ENCODE measurements at regions not wholly inside any gene's neighbourhood (a gene's known extent, or its start where the extent isn't known, plus 50 kb on each side); places are given as distances from the start of the nearest gene placed in this dataset.

DNA sequence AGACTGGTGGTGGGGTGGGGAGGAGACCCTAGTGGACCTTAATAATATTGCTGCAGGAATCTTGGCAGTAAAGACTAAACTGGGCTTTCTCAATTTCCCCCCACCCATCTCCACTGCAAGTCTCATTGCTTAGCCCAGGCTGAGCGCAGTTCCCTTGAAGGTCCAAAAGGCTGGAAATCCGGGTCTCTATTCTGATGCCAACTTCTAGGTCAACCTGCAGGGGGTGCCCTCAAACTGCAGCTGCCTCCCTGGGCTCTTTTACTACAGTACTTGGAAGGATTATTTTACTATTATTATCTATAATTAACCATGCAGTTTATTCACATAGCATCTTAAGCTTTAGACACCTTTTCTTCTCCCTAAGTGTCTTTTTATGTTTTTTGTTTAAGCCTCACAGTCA lies 85.4 kb upstream of the WARS2 start:
- H3K36me3 ChIP-seq (ENCODE audit: control insufficient read depth in 2 of 2, extremely low read depth in 1 of 2, insufficient read depth in 1 of 2, low read length in 1 of 2) = no peaks in the 10 kb centered on the region
- WGBS (ENCODE audit: insufficient coverage) = no CpG with 5 or more reads among the region's 2 CpGs
- H3K4me1 ChIP-seq (ENCODE audit: control insufficient read depth in 1 of 2, extremely low read depth in 1 of 2, insufficient read depth in 2 of 2, low read length in 2 of 2) = no peaks in the 10 kb centered on the region
- no peak for ATAC-seq (replicated peaks in 1 of 4)
- no peaks in the 10 kb centered on the region for H3K27me3 Mint-ChIP-seq
- H3K27me3 ChIP-seq (replicated peaks in 1 of 2; ENCODE audit: control insufficient read depth in 2 of 2, extremely low read depth in 1 of 2, insufficient read depth in 2 of 2, low read length in 1 of 2) = no peaks in the 10 kb centered on the region
- H3K27ac Mint-ChIP-seq = no peak overlapping the region
- CTCF ChIA-PET = no interaction called here
- no peak overlapping the region for H3K4me3 ChIP-seq (ENCODE audit: control insufficient read depth in 1 of 2, extremely low read depth in 1 of 2, low read length in 1 of 2)
- peaks cover 13% of the 10 kb centered on the region for H3K36me3 Mint-ChIP-seq
- DNase-seq = no peak
- no peaks in the 10 kb centered on the region for H3K9me3 Mint-ChIP-seq
- POLR2A ChIA-PET = no interaction called here
- H3K4me3 Mint-ChIP-seq = no peak overlapping the region
- H3K4me1 Mint-ChIP-seq = no peaks in the 10 kb centered on the region
- no peak overlapping the region for H3K27ac ChIP-seq (ENCODE audit: low read length)
- H3K9me3 ChIP-seq = no peaks in the 10 kb centered on the region

DNA sequence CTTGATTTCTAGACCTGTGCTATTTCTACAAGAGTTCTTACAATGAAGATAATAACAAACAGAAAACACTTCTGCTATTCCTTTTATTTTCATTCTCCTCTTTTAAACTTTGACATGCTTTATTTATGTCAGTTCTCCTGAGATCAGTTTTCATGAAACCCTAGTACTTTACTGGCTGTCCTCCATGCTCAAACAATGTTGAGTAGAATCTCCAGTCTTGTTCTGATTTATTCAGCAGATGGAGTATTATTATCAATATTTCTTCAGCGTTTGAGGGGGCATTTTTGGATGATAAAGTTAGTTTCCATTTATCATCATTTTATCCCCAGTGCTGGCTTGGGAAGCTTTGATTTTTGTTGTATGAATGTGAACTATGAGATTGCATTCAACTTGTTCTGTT lies 85.9 kb upstream of the WARS2 start:
- no peak overlapping the region for H3K27ac ChIP-seq (ENCODE audit: low read length)
- WGBS (ENCODE audit: insufficient coverage) = no CpG with 5 or more reads among the region's 1 CpG
- POLR2A ChIA-PET = no interaction called here

DNA sequence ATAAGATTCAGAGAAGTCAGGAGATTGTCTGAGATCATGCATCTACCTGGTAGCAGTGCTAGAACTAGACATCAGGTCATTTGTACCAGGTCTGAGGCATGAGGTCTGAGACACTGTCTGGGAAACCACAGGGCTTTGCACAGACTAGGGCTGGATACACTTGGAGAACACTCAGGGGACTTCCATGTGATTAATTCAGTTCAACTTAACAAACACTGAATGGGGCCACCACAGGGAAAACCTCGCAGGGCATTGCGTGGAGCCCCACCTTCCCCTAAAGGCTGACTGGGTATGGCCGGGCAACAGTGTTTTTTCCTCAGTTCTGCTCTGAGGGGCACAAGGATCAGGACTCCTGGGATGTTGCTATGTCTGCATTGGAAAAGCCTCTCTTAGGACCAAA lies 86.5 kb upstream of the WARS2 start:
- H3K27me3 Mint-ChIP-seq = no peaks in the 10 kb centered on the region
- DNase-seq = no peak
- H3K27ac ChIP-seq (ENCODE audit: low read length) = no peak overlapping the region
- H3K9me3 Mint-ChIP-seq = no peaks in the 10 kb centered on the region
- H3K9me3 ChIP-seq = no peaks in the 10 kb centered on the region
- no peaks in the 10 kb centered on the region for H3K4me1 ChIP-seq (ENCODE audit: control insufficient read depth in 1 of 2, extremely low read depth in 1 of 2, insufficient read depth in 2 of 2, low read length in 2 of 2)
- no peaks in the 10 kb centered on the region for H3K27me3 ChIP-seq (replicated peaks in 1 of 2; ENCODE audit: control insufficient read depth in 2 of 2, extremely low read depth in 1 of 2, insufficient read depth in 2 of 2, low read length in 1 of 2)
- no peaks in the 10 kb centered on the region for H3K36me3 ChIP-seq (ENCODE audit: control insufficient read depth in 2 of 2, extremely low read depth in 1 of 2, insufficient read depth in 1 of 2, low read length in 1 of 2)
- no peak for ATAC-seq (replicated peaks in 1 of 4)
- POLR2A ChIA-PET = no interaction called here
- no peak overlapping the region for H3K4me3 ChIP-seq (ENCODE audit: control insufficient read depth in 1 of 2, extremely low read depth in 1 of 2, low read length in 1 of 2)
- H3K36me3 Mint-ChIP-seq = peaks cover 13% of the 10 kb centered on the region
- WGBS (ENCODE audit: insufficient coverage) = 83% methylated on average over 3 of the region's 3 CpGs
- no peak overlapping the region for H3K27ac Mint-ChIP-seq
- CTCF ChIA-PET = no interaction called here
- H3K4me3 Mint-ChIP-seq = no peak overlapping the region
- H3K4me1 Mint-ChIP-seq = no peaks in the 10 kb centered on the region

More for the DNA sequence above, 85.9 kb upstream of the WARS2 start:
- no peak overlapping the region for H3K4me3 ChIP-seq (ENCODE audit: control insufficient read depth in 1 of 2, extremely low read depth in 1 of 2, low read length in 1 of 2)
- ATAC-seq (replicated peaks in 1 of 4) (no peak), DNase-seq (no peak)
- H3K4me1 Mint-ChIP-seq = no peaks in the 10 kb centered on the region
- CTCF ChIA-PET = no interaction called here
- no peaks in the 10 kb centered on the region for H3K4me1 ChIP-seq (ENCODE audit: control insufficient read depth in 1 of 2, extremely low read depth in 1 of 2, insufficient read depth in 2 of 2, low read length in 2 of 2)
- H3K36me3 ChIP-seq (ENCODE audit: control insufficient read depth in 2 of 2, extremely low read depth in 1 of 2, insufficient read depth in 1 of 2, low read length in 1 of 2) = no peaks in the 10 kb centered on the region
- no peaks in the 10 kb centered on the region for H3K9me3 ChIP-seq
- H3K27me3 Mint-ChIP-seq = no peaks in the 10 kb centered on the region
- peaks cover 13% of the 10 kb centered on the region for H3K36me3 Mint-ChIP-seq
- no peak overlapping the region for H3K27ac Mint-ChIP-seq
- no peaks in the 10 kb centered on the region for H3K9me3 Mint-ChIP-seq
- H3K4me3 Mint-ChIP-seq = no peak overlapping the region
- no peaks in the 10 kb centered on the region for H3K27me3 ChIP-seq (replicated peaks in 1 of 2; ENCODE audit: control insufficient read depth in 2 of 2, extremely low read depth in 1 of 2, insufficient read depth in 2 of 2, low read length in 1 of 2)

DNA sequence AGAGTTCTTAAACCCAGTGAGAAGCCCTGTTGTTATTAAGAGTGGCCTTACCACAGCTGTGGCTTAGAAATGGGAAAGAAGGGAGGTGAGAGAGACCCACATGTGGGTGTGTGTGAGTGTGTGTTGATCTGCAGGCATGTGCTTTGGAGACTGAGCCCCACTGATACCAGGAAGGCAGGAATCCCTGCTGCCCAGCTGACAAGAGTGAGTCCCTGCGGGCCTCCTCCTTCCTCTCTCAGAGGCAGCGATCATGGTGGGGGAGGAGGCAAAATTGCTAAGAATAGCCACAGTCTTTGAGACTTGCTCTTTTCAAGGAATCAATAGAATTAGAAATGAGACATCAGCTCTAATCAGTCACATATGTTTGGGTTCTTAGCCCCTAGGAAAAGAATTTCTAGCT lies 87.0 kb upstream of the WARS2 start:
- H3K36me3 ChIP-seq (ENCODE audit: control insufficient read depth in 2 of 2, extremely low read depth in 1 of 2, insufficient read depth in 1 of 2, low read length in 1 of 2) = no peaks in the 10 kb centered on the region
- H3K4me1 ChIP-seq (ENCODE audit: control insufficient read depth in 1 of 2, extremely low read depth in 1 of 2, insufficient read depth in 2 of 2, low read length in 2 of 2) = no peaks in the 10 kb centered on the region
- H3K4me3 Mint-ChIP-seq = no peak overlapping the region
- no peak for DNase-seq
- H3K27me3 ChIP-seq (replicated peaks in 1 of 2; ENCODE audit: control insufficient read depth in 2 of 2, extremely low read depth in 1 of 2, insufficient read depth in 2 of 2, low read length in 1 of 2) = no peaks in the 10 kb centered on the region
- no peak overlapping the region for H3K27ac Mint-ChIP-seq
- no peaks in the 10 kb centered on the region for H3K27me3 Mint-ChIP-seq
- CTCF ChIA-PET = no interaction called here
- no peak for ATAC-seq (replicated peaks in 1 of 4)
- H3K27ac ChIP-seq (ENCODE audit: low read length) = no peak overlapping the region
- no peaks in the 10 kb centered on the region for H3K9me3 Mint-ChIP-seq
- no peaks in the 10 kb centered on the region for H3K9me3 ChIP-seq
- no CpG with 5 or more reads among the region's 2 CpGs for WGBS (ENCODE audit: insufficient coverage)
- no peaks in the 10 kb centered on the region for H3K4me1 Mint-ChIP-seq
- POLR2A ChIA-PET = no interaction called here
- H3K36me3 Mint-ChIP-seq = peaks cover 9% of the 10 kb centered on the region
- no peak overlapping the region for H3K4me3 ChIP-seq (ENCODE audit: control insufficient read depth in 1 of 2, extremely low read depth in 1 of 2, low read length in 1 of 2)

DNA sequence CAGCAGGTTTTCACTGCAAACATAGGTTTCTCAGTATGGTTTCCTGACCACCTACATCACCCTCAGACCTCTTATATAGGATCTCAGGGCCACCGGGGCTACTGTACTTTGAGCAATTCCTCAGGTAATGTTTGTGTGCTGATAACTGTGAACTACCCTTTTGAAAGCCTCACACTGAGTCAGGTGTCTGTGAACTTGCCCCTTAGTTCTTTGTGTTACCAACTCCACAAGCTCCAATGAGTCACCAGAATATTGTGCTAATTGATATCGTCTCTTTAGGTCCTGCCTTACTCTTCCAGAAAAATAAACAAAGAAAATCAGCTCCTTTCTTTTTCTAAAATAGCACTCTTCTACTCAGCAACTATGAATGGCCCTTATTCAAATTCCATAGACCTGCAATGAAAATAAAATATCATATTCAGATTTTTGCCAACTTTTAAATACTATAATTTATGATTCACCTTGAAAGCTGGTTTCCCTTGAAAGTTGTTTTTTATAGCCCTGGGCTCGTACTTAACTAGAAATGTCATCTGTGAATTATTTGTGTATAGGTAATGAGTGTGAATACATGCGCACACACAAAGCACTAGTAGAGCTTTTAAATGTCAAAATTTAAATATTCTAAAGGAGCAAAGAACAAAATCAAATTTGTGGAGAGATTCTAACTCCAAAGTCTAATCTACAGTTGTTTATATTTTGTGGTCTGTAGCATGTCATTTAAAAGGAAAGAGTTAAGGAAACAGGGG lies 88.1 kb upstream of the WARS2 start:
- Mint-ChIP-seq H3K27me3 (no peaks in the 10 kb centered on the region), H3K4me3 (no peak overlapping the region), H3K27ac (no peak overlapping the region), H3K4me1 (no peaks in the 10 kb centered on the region), H3K9me3 (no peaks in the 10 kb centered on the region), H3K36me3 (peaks cover 3% of the 10 kb centered on the region)
- no peaks in the 10 kb centered on the region for H3K4me1 ChIP-seq (ENCODE audit: control insufficient read depth in 1 of 2, extremely low read depth in 1 of 2, insufficient read depth in 2 of 2, low read length in 2 of 2)
- DNase-seq = no peak
- H3K27me3 ChIP-seq (replicated peaks in 1 of 2; ENCODE audit: control insufficient read depth in 2 of 2, extremely low read depth in 1 of 2, insufficient read depth in 2 of 2, low read length in 1 of 2) = no peaks in the 10 kb centered on the region
- H3K27ac ChIP-seq (ENCODE audit: low read length) = no peak overlapping the region
- H3K36me3 ChIP-seq (ENCODE audit: control insufficient read depth in 2 of 2, extremely low read depth in 1 of 2, insufficient read depth in 1 of 2, low read length in 1 of 2) = no peaks in the 10 kb centered on the region
- no peak overlapping the region for H3K4me3 ChIP-seq (ENCODE audit: control insufficient read depth in 1 of 2, extremely low read depth in 1 of 2, low read length in 1 of 2)
- no peak for ATAC-seq (replicated peaks in 1 of 4)
- POLR2A ChIA-PET = no interaction called here
- WGBS (ENCODE audit: insufficient coverage) = 100% methylated on average over 1 of the region's 4 CpGs
- H3K9me3 ChIP-seq = no peaks in the 10 kb centered on the region
- CTCF ChIA-PET = no interaction called here

DNA sequence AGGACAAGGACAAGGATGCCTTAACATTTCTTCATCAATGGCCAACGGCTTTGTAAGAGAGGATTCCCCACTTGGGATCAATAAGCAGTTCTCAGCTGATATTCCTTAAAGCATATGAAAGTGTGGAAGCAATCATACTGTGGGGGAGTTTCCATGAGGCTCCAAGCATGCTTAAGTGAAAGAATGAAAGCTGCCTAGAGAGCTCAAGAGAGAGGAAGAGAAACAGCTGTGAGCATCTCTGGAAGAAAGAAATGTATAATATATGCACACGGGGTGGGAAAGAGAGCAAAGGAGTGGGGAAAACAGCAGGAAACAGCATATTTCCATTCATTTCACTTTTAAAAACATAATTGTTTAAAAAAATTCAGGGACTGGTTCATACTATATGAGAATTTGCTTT lies 94.7 kb upstream of the WARS2 start:
- DNase-seq = no peak
- no peak for ATAC-seq (replicated peaks in 1 of 4)
- CTCF ChIA-PET = interaction anchor here in 1 of 2 donors (0.8 kb wide), 1 partner anchor 92 kb away, joined by 6 read pairs; no protein-coding TSS in a partner anchor
- Mint-ChIP-seq H3K27ac (no peak overlapping the region), H3K4me1 (no peaks in the 10 kb centered on the region), H3K27me3 (no peaks in the 10 kb centered on the region), H3K9me3 (no peaks in the 10 kb centered on the region), H3K36me3 (peaks cover 18% of the 10 kb centered on the region), H3K4me3 (no peak overlapping the region)
- H3K9me3 ChIP-seq = no peaks in the 10 kb centered on the region
- H3K36me3 ChIP-seq (ENCODE audit: control insufficient read depth in 2 of 2, extremely low read depth in 1 of 2, insufficient read depth in 1 of 2, low read length in 1 of 2) = no peaks in the 10 kb centered on the region
- POLR2A ChIA-PET = no interaction called here
- no peak overlapping the region for H3K4me3 ChIP-seq (ENCODE audit: control insufficient read depth in 1 of 2, extremely low read depth in 1 of 2, low read length in 1 of 2)
- H3K27ac ChIP-seq (ENCODE audit: low read length) = no peak overlapping the region
- H3K27me3 ChIP-seq (replicated peaks in 1 of 2; ENCODE audit: control insufficient read depth in 2 of 2, extremely low read depth in 1 of 2, insufficient read depth in 2 of 2, low read length in 1 of 2) = no peaks in the 10 kb centered on the region
- no CpG with 5 or more reads among the region's 2 CpGs for WGBS (ENCODE audit: insufficient coverage)
- no peaks in the 10 kb centered on the region for H3K4me1 ChIP-seq (ENCODE audit: control insufficient read depth in 1 of 2, extremely low read depth in 1 of 2, insufficient read depth in 2 of 2, low read length in 2 of 2)

DNA sequence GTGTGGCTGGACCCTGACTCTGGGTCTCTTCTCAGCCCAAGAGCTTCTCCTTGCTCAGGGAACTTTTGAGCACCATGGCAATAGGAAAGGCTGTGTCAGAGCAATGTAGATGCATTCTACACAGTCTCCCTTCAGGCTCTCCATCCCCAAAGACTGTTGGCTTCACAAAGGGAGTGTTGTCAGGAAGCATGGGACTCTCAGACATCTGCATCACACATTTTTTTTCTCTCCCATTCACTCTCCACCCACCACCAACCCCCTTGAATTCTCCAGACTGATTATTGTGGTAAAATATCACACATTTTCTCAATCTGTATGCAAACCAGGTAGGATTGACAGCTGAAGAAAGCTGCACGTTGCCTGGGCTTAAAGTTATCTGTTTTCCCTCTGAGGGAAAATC lies 105.4 kb upstream of the WARS2 start:
- Mint-ChIP-seq H3K4me1 (no peaks in the 10 kb centered on the region), H3K4me3 (no peak overlapping the region)
- no peak overlapping the region for H3K4me3 ChIP-seq (ENCODE audit: control insufficient read depth in 1 of 2, extremely low read depth in 1 of 2, low read length in 1 of 2)

More for the DNA sequence above, 105.4 kb upstream of the WARS2 start:
- ATAC-seq (replicated peaks in 1 of 4) (no peak), DNase-seq (no peak)
- no peaks in the 10 kb centered on the region for H3K27me3 Mint-ChIP-seq
- no CpG with 5 or more reads among the region's 1 CpG for WGBS (ENCODE audit: insufficient coverage)
- POLR2A ChIA-PET = no interaction called here
- Histone ChIP-seq H3K4me1 (ENCODE audit: control insufficient read depth in 1 of 2, extremely low read depth in 1 of 2, insufficient read depth in 2 of 2, low read length in 2 of 2) (no peaks in the 10 kb centered on the region), H3K9me3 (no peaks in the 10 kb centered on the region), H3K27ac (ENCODE audit: low read length) (no peak overlapping the region), H3K27me3 (replicated peaks in 1 of 2; ENCODE audit: control insufficient read depth in 2 of 2, extremely low read depth in 1 of 2, insufficient read depth in 2 of 2, low read length in 1 of 2) (no peaks in the 10 kb centered on the region), H3K36me3 (ENCODE audit: control insufficient read depth in 2 of 2, extremely low read depth in 1 of 2, insufficient read depth in 1 of 2, low read length in 1 of 2) (no peaks in the 10 kb centered on the region)
- CTCF ChIA-PET = no interaction called here
- H3K9me3 Mint-ChIP-seq = no peaks in the 10 kb centered on the region
- H3K36me3 Mint-ChIP-seq = no peaks in the 10 kb centered on the region
- H3K27ac Mint-ChIP-seq = no peak overlapping the region

Data from T-cell (primary cell).